GM23338 (cell line): ENCODE measurements at regions not wholly inside any gene's neighbourhood (a gene's known extent, or its start where the extent isn't known, plus 50 kb on each side); places are given as distances from the start of the nearest gene placed in this dataset.

Source experiments
- CREB1 ChIP-seq: fragments of 250-450 bp; sonication (Bioruptor Pico); IDR thresholded peaks from 2 replicates; pipeline ENCODE4 v1.5.0; 2020; ENCODE audit warnings: low read depth, mild to moderate bottlenecking, moderate library complexity
- EZH2 ChIP-seq: fragments of 200-600 bp; sonication (generic); IDR thresholded peaks from one replicate; pipeline ENCODE4 v1.8.0; 2017; ENCODE audit warnings: antibody characterized with exemption, mild to moderate bottlenecking, low read depth; ENCODE audit not compliant: unreplicated experiment
- EZH2phosphoT487 ChIP-seq: fragments of 200-600 bp; sonication (generic); IDR thresholded peaks from one replicate; pipeline ENCODE4 v1.8.1; 2018; ENCODE audit warnings: antibody characterized with exemption; ENCODE audit not compliant: unreplicated experiment
- JUNB ChIP-seq: IDR thresholded peaks from one replicate; pipeline ENCODE4 v1.6.1; 2016; ENCODE audit warnings: antibody characterized with exemption; ENCODE audit not compliant: unreplicated experiment
- NANOG ChIP-seq: IDR thresholded peaks from 2 replicates; pipeline ENCODE4 v1.6.1; 2016; ENCODE audit warnings: antibody characterized with exemption, borderline replicate concordance
- POLR2AphosphoS5 ChIP-seq: IDR thresholded peaks from 2 replicates; pipeline ENCODE4 v1.6.1; 2016; ENCODE audit warnings: antibody characterized with exemption, low read depth
- STAT1 ChIP-seq: IDR thresholded peaks from one replicate; pipeline ENCODE4 v1.6.1; 2016; ENCODE audit warnings: antibody characterized with exemption; ENCODE audit not compliant: unreplicated experiment
- ZNF114 ChIP-seq: fragments of 250-450 bp; sonication (Bioruptor Pico); IDR thresholded peaks from 2 replicates; pipeline ENCODE4 v1.5.0; 2020; ENCODE audit warnings: mild to moderate bottlenecking, moderate library complexity
- ZNF331 ChIP-seq: fragments of 250-450 bp; sonication (Bioruptor Pico); IDR thresholded peaks from 2 replicates; pipeline ENCODE4 v1.5.0; 2020; ENCODE audit warnings: low read depth, mild to moderate bottlenecking, moderate library complexity
- TF ChIP-seq, protein P1 (sequence below), 2 experiments: fragments of 200-600 bp in 1 of 2; sonication (generic) in 1 of 2; conservative IDR thresholded peaks; 2 replicates each; pipeline versions ENCODE4 v1.5.1 to v1.6.1; 2016 to 2017; ENCODE audit warnings: antibody characterized with exemption in 2 of 2, low read depth in 2 of 2, mild to moderate bottlenecking in 2 of 2, moderate library complexity in 1 of 2
- TF ChIP-seq, protein P2 (sequence below): IDR thresholded peaks from 2 replicates; pipeline ENCODE4 v1.6.1; 2016; ENCODE audit warnings: antibody characterized with exemption
- TF ChIP-seq, protein P3 (sequence below): IDR thresholded peaks from one replicate; pipeline ENCODE4 v1.6.1; 2018; ENCODE audit warnings: antibody characterized with exemption; ENCODE audit not compliant: unreplicated experiment
- TF ChIP-seq, protein P4 (sequence below): fragments of 250-450 bp; sonication (Bioruptor Pico); IDR thresholded peaks from 2 replicates; pipeline ENCODE4 v1.5.0; 2020; ENCODE audit warnings: mild to moderate bottlenecking, moderate library complexity

DNA sequence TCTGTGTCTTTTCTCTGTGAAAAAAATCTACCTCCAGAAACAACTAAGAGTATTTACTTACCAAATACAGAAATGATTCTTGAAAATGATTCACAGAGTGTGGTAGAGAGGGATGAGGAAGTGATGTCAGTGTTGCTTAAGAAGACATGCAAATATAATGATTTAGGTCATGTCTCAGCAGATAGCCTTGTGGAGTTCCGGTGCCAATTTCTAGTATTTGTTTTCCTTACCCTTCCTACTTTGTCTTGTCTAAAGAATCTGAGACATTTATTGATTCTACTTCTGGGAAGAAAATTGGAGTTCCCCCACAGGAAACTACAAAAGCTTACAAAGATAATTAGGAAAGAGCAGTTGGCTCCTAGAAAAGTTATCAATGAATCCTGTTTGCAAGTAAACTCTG is 68.8 kb downstream of the GJA1 start:
- TF ChIP-seq EZH2phosphoT487 (no peak), NANOG (no peak), POLR2AphosphoS5 (no peak), EZH2 (no peak), CREB1 (CRISPR knock-in tag) (no peak), STAT1 (no peak), JUNB (no peak), ZNF114 (no peak), ZNF331 (CRISPR knock-in tag) (no peak)
- TF ChIP-seq, protein P1, sequence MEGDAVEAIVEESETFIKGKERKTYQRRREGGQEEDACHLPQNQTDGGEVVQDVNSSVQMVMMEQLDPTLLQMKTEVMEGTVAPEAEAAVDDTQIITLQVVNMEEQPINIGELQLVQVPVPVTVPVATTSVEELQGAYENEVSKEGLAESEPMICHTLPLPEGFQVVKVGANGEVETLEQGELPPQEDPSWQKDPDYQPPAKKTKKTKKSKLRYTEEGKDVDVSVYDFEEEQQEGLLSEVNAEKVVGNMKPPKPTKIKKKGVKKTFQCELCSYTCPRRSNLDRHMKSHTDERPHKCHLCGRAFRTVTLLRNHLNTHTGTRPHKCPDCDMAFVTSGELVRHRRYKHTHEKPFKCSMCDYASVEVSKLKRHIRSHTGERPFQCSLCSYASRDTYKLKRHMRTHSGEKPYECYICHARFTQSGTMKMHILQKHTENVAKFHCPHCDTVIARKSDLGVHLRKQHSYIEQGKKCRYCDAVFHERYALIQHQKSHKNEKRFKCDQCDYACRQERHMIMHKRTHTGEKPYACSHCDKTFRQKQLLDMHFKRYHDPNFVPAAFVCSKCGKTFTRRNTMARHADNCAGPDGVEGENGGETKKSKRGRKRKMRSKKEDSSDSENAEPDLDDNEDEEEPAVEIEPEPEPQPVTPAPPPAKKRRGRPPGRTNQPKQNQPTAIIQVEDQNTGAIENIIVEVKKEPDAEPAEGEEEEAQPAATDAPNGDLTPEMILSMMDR (conservative IDR thresholded peaks at IDR 0.05; ENCODE audit: low read depth in 2 of 2): no peak
- TF ChIP-seq, protein P2, sequence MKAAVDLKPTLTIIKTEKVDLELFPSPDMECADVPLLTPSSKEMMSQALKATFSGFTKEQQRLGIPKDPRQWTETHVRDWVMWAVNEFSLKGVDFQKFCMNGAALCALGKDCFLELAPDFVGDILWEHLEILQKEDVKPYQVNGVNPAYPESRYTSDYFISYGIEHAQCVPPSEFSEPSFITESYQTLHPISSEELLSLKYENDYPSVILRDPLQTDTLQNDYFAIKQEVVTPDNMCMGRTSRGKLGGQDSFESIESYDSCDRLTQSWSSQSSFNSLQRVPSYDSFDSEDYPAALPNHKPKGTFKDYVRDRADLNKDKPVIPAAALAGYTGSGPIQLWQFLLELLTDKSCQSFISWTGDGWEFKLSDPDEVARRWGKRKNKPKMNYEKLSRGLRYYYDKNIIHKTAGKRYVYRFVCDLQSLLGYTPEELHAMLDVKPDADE: no peak
- TF ChIP-seq, protein P3, sequence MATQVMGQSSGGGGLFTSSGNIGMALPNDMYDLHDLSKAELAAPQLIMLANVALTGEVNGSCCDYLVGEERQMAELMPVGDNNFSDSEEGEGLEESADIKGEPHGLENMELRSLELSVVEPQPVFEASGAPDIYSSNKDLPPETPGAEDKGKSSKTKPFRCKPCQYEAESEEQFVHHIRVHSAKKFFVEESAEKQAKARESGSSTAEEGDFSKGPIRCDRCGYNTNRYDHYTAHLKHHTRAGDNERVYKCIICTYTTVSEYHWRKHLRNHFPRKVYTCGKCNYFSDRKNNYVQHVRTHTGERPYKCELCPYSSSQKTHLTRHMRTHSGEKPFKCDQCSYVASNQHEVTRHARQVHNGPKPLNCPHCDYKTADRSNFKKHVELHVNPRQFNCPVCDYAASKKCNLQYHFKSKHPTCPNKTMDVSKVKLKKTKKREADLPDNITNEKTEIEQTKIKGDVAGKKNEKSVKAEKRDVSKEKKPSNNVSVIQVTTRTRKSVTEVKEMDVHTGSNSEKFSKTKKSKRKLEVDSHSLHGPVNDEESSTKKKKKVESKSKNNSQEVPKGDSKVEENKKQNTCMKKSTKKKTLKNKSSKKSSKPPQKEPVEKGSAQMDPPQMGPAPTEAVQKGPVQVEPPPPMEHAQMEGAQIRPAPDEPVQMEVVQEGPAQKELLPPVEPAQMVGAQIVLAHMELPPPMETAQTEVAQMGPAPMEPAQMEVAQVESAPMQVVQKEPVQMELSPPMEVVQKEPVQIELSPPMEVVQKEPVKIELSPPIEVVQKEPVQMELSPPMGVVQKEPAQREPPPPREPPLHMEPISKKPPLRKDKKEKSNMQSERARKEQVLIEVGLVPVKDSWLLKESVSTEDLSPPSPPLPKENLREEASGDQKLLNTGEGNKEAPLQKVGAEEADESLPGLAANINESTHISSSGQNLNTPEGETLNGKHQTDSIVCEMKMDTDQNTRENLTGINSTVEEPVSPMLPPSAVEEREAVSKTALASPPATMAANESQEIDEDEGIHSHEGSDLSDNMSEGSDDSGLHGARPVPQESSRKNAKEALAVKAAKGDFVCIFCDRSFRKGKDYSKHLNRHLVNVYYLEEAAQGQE: no peak
- TF ChIP-seq, protein P4, sequence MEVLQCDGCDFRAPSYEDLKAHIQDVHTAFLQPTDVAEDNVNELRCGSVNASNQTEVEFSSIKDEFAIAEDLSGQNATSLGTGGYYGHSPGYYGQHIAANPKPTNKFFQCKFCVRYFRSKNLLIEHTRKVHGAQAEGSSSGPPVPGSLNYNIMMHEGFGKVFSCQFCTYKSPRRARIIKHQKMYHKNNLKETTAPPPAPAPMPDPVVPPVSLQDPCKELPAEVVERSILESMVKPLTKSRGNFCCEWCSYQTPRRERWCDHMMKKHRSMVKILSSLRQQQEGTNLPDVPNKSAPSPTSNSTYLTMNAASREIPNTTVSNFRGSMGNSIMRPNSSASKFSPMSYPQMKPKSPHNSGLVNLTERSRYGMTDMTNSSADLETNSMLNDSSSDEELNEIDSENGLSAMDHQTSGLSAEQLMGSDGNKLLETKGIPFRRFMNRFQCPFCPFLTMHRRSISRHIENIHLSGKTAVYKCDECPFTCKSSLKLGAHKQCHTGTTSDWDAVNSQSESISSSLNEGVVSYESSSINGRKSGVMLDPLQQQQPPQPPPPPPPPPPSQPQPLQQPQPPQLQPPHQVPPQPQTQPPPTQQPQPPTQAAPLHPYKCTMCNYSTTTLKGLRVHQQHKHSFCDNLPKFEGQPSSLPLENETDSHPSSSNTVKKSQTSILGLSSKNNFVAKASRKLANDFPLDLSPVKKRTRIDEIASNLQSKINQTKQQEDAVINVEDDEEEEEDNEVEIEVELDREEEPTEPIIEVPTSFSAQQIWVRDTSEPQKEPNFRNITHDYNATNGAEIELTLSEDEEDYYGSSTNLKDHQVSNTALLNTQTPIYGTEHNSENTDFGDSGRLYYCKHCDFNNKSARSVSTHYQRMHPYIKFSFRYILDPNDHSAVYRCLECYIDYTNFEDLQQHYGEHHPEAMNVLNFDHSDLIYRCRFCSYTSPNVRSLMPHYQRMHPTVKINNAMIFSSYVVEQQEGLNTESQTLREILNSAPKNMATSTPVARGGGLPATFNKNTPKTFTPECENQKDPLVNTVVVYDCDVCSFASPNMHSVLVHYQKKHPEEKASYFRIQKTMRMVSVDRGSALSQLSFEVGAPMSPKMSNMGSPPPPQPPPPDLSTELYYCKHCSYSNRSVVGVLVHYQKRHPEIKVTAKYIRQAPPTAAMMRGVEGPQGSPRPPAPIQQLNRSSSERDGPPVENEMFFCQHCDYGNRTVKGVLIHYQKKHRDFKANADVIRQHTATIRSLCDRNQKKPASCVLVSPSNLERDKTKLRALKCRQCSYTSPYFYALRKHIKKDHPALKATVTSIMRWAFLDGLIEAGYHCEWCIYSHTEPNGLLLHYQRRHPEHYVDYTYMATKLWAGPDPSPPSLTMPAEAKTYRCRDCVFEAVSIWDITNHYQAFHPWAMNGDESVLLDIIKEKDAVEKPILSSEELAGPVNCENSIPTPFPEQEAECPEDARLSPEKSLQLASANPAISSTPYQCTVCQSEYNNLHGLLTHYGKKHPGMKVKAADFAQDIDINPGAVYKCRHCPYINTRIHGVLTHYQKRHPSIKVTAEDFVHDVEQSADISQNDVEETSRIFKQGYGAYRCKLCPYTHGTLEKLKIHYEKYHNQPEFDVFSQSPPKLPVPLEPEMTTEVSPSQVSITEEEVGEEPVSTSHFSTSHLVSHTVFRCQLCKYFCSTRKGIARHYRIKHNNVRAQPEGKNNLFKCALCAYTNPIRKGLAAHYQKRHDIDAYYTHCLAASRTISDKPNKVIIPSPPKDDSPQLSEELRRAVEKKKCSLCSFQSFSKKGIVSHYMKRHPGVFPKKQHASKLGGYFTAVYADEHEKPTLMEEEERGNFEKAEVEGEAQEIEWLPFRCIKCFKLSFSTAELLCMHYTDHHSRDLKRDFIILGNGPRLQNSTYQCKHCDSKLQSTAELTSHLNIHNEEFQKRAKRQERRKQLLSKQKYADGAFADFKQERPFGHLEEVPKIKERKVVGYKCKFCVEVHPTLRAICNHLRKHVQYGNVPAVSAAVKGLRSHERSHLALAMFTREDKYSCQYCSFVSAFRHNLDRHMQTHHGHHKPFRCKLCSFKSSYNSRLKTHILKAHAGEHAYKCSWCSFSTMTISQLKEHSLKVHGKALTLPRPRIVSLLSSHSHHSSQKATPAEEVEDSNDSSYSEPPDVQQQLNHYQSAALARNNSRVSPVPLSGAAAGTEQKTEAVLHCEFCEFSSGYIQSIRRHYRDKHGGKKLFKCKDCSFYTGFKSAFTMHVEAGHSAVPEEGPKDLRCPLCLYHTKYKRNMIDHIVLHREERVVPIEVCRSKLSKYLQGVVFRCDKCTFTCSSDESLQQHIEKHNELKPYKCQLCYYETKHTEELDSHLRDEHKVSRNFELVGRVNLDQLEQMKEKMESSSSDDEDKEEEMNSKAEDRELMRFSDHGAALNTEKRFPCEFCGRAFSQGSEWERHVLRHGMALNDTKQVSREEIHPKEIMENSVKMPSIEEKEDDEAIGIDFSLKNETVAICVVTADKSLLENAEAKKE (CRISPR knock-in tag): no peak
